ENCODE measurements at regions not wholly inside any gene's neighbourhood (a gene's known extent, or its start where the extent isn't known, plus 50 kb on each side); places are given as distances from the start of the nearest gene placed in this dataset.

DNA sequence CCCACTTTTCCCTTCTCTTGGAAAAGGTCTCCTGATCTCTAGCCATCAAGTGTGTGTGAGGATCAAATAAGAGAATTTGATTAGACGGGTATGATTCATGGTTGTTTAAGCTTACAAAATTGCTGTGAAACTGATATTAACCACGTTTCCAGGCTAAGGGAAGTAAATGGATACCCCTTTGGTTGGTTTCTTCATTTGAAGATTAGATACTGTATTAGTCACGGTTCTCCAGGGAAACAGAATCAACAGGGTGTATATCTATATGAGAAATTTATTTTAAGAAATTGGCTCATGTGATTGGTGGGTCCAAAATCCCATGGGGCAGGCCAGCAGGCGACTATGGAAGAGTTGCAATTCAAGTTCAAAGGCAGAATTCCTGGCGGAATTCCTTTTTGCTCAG, 112.7 kb upstream of the SELENOK start:
- no peaks in the 10 kb centered on the region for H3F3A ChIP-seq (ENCODE audit: low read depth)
- Mint-ChIP-seq H3K27me3 (ENCODE audit: insufficient read depth, low read depth) (peaks cover 2% of the 10 kb centered on the region), H3K27ac (no peak overlapping the region), H3K4me1 (no peaks in the 10 kb centered on the region), H3K9me3 (no peaks in the 10 kb centered on the region), H3K36me3 (no peaks in the 10 kb centered on the region), H3K4me3 (no peak overlapping the region)
- H3K9me3 ChIP-seq (ENCODE audit: low read depth): no peaks in the 10 kb centered on the region
- H3K4me3 ChIP-seq: no peak overlapping the region
- H3K36me3 ChIP-seq: no peaks in the 10 kb centered on the region
- no peak overlapping the region for H2AFZ ChIP-seq (replicated peaks)
- no peak for TF ChIP-seq CTCF (IDR thresholded peaks at IDR 0.05)
- TF ChIP-seq EZH2 (IDR thresholded peaks at IDR 0.05): no peak
- no peak for TF ChIP-seq EZH2phosphoT487 (IDR thresholded peaks at IDR 0.05)
- H3K9ac ChIP-seq: no peak overlapping the region
- H3K79me2 ChIP-seq (ENCODE audit: low read depth): no peaks in the 10 kb centered on the region
- no peak for DNase-seq (ENCODE audit: low spot score)
- no peak overlapping the region for H3K27ac ChIP-seq
- H4K20me1 ChIP-seq (ENCODE audit: low read depth): no peaks in the 10 kb centered on the region
- H3K4me2 ChIP-seq: no peak overlapping the region
- H3K4me1 ChIP-seq: peaks cover 5% of the 10 kb centered on the region
- no peaks in the 10 kb centered on the region for H3K27me3 ChIP-seq

DNA sequence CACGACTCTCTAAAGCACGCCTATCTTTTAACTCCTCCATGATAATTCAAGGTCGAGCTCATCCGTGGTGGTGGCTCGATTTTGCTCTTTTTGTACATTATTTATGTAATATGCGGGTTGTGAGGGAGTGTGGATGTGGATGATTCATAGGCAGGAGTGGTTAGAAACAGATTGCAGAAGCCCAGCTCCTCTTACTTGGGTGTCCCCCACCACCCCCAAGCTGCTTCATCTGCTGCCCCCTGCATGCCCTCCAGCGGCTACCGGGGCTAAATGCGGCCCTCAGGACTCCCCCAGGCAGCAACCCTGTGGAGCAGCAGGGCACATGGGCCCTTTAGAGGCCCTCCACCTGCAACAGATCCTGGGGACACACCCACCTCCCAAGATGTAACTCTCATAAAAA, 111.5 kb upstream of the SELENOK start:
- H3K4me3 ChIP-seq: no peak overlapping the region
- TF ChIP-seq EZH2 (IDR thresholded peaks at IDR 0.05): no peak
- no peaks in the 10 kb centered on the region for H3K9me3 ChIP-seq (ENCODE audit: low read depth)
- H3F3A ChIP-seq (ENCODE audit: low read depth): no peaks in the 10 kb centered on the region
- DNase-seq (ENCODE audit: low spot score): no peak
- H3K27me3 Mint-ChIP-seq (ENCODE audit: insufficient read depth, low read depth): peaks cover 2% of the 10 kb centered on the region
- H3K36me3 Mint-ChIP-seq: no peaks in the 10 kb centered on the region
- no peaks in the 10 kb centered on the region for H3K27me3 ChIP-seq
- H3K4me3 Mint-ChIP-seq: no peak overlapping the region
- no peaks in the 10 kb centered on the region for H3K9me3 Mint-ChIP-seq
- no peaks in the 10 kb centered on the region for H3K4me1 ChIP-seq
- no peak overlapping the region for H3K9ac ChIP-seq
- no peaks in the 10 kb centered on the region for H3K36me3 ChIP-seq
- no peak overlapping the region for H3K4me2 ChIP-seq
- H3K27ac ChIP-seq: no peak overlapping the region
- no peaks in the 10 kb centered on the region for H4K20me1 ChIP-seq (ENCODE audit: low read depth)
- H3K27ac Mint-ChIP-seq: no peak overlapping the region
- H3K4me1 Mint-ChIP-seq: no peaks in the 10 kb centered on the region
- H3K79me2 ChIP-seq (ENCODE audit: low read depth): no peaks in the 10 kb centered on the region
- H2AFZ ChIP-seq (replicated peaks): no peak overlapping the region

DNA sequence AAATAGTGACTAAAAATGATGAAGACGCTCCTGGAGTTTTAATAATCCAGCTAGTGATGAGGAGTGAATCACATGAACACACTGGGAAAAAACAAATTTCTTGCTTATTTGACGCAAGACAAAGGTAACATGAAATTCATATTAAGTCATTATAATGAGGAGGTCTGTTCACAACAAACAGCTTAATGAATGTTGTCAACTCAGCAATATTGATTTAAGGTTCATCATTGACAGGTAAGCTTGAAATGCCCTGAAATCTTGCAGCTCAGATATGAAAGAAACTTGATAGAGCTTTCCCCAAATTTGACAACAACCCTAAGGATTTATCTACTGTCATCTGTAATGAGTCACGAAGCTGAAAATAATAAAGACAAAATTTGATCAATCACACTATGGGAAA, 108.1 kb upstream of the SELENOK start:
- Histone ChIP-seq H4K20me1 (ENCODE audit: low read depth) (no peaks in the 10 kb centered on the region), H3F3A (ENCODE audit: low read depth) (no peaks in the 10 kb centered on the region), H3K4me3 (no peak overlapping the region), H3K36me3 (no peaks in the 10 kb centered on the region), H3K27me3 (no peaks in the 10 kb centered on the region), H3K9me3 (ENCODE audit: low read depth) (no peaks in the 10 kb centered on the region), H3K79me2 (ENCODE audit: low read depth) (no peaks in the 10 kb centered on the region), H3K9ac (no peak overlapping the region), H2AFZ (replicated peaks) (no peak overlapping the region), H3K4me1 (no peaks in the 10 kb centered on the region), H3K27ac (no peak overlapping the region), H3K4me2 (no peak overlapping the region)
- Mint-ChIP-seq H3K4me1 (no peaks in the 10 kb centered on the region), H3K27me3 (ENCODE audit: insufficient read depth, low read depth) (no peaks in the 10 kb centered on the region), H3K36me3 (no peaks in the 10 kb centered on the region), H3K4me3 (no peak overlapping the region), H3K9me3 (no peaks in the 10 kb centered on the region), H3K27ac (no peak overlapping the region)
- no peak for DNase-seq (ENCODE audit: low spot score)
- TF ChIP-seq CTCF (IDR thresholded peaks at IDR 0.05): no peak
- TF ChIP-seq EZH2 (IDR thresholded peaks at IDR 0.05): no peak
- no peak for TF ChIP-seq EZH2phosphoT487 (IDR thresholded peaks at IDR 0.05)

DNA sequence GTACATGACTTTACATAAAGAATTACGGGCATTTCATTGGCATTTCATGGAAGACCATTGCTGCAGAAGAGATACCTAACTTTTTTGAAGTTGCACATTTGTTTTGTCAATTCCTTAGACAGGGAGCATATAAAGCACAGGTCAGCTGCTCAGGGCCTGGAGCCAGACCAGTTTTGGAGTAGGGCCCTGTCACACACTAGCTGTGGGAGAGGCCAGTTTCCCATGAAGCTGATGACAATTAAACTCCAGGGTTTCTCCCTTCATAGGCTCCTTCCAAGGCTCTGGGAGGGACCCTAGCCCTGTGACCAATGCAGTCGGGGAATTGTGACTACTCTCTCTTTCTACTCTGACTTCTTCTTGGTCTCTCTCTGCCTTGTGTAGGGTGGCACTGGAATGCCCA, 107.3 kb upstream of the SELENOK start:
- H3K4me1 Mint-ChIP-seq: no peaks in the 10 kb centered on the region
- DNase-seq (ENCODE audit: low spot score): no peak
- no peaks in the 10 kb centered on the region for H3K36me3 Mint-ChIP-seq
- Histone ChIP-seq H2AFZ (replicated peaks) (no peak overlapping the region), H3F3A (ENCODE audit: low read depth) (no peaks in the 10 kb centered on the region), H3K9ac (no peak overlapping the region), H3K4me2 (no peak overlapping the region), H3K4me3 (no peak overlapping the region), H3K9me3 (ENCODE audit: low read depth) (no peaks in the 10 kb centered on the region), H3K4me1 (no peaks in the 10 kb centered on the region), H3K27ac (no peak overlapping the region), H3K27me3 (no peaks in the 10 kb centered on the region), H3K36me3 (no peaks in the 10 kb centered on the region), H4K20me1 (ENCODE audit: low read depth) (no peaks in the 10 kb centered on the region), H3K79me2 (ENCODE audit: low read depth) (no peaks in the 10 kb centered on the region)
- no peak overlapping the region for H3K4me3 Mint-ChIP-seq
- no peak overlapping the region for H3K27ac Mint-ChIP-seq
- TF ChIP-seq CTCF (IDR thresholded peaks at IDR 0.05) (no peak), EZH2 (IDR thresholded peaks at IDR 0.05) (no peak), EZH2phosphoT487 (IDR thresholded peaks at IDR 0.05) (no peak)
- no peaks in the 10 kb centered on the region for H3K9me3 Mint-ChIP-seq
- H3K27me3 Mint-ChIP-seq (ENCODE audit: insufficient read depth, low read depth): peaks cover 2% of the 10 kb centered on the region
